NOMO-1 treated with DMSO at 0.1 percent for 48 hours (cell line): ENCODE measurements at regions not wholly inside any gene's neighbourhood (a gene's known extent, or its start where the extent isn't known, plus 50 kb on each side); places are given as distances from the start of the nearest gene placed in this dataset.

Experiments used
- DNase-seq: peaks from one replicate; lab custom pipeline; 2025; ENCODE audit not compliant: unreplicated experiment; lab: John Stamatoyannopoulos, UW

GRCh38 chr3:190728574-190729246, 133.8 kb downstream of the GMNC start:
- peak; percentile 91 for DNase-seq

GRCh38 chr3:190722181-190722905, 140.2 kb downstream of the GMNC start:
- no peak for DNase-seq

GRCh38 chr3:190721330-190721729, 141.2 kb downstream of the GMNC start:
- no peak for DNase-seq

- no peak for DNase-seq
Measured at GRCh38 chr3:190718671-190719070, 143.8 kb downstream of the GMNC start.

- DNase-seq = no peak
Measured at GRCh38 chr3:190718097-190718496, 144.4 kb downstream of the GMNC start.

GRCh38 chr3:190716961-190717360, 145.5 kb downstream of the GMNC start:
- no peak for DNase-seq

GRCh38 chr3:190716211-190716610, 146.3 kb downstream of the GMNC start:
- DNase-seq = no peak

- DNase-seq = no peak
Measured at GRCh38 chr3:190710723-190711122, 151.8 kb downstream of the GMNC start.

- DNase-seq = no peak
Measured at GRCh38 chr3:190709351-190709773, 153.1 kb downstream of the GMNC start.
